K562 (cell line): ENCODE measurements at regions not wholly inside any gene's neighbourhood (a gene's known extent, or its start where the extent isn't known, plus 50 kb on each side); places are given as distances from the start of the nearest gene placed in this dataset.

ENCODE experiments used
- BRD9 ChIP-seq: fragments of 450-650 bp; IDR thresholded peaks from 2 replicates; pipeline ENCODE4 v1.6.1; 2018; ENCODE audit warnings: low read depth; ENCODE audit not compliant: partially characterized antibody
- DPF2 ChIP-seq: fragments of 450-650 bp; IDR thresholded peaks from 2 replicates; pipeline ENCODE4 v1.6.1; 2016
- FOXO4 ChIP-seq: fragments of 450-650 bp; formaldehyde crosslinking; IDR thresholded peaks from 2 replicates; pipeline ENCODE4 v1.4.0; 2020; ENCODE audit warnings: mild to moderate bottlenecking, moderate library complexity
- JUND ChIP-seq, 2 experiments: IDR thresholded peaks; 2 replicates in 1 of 2; 3 replicates in 1 of 2; pipeline ENCODE4 v1.6.1; 2011; ENCODE audit warnings: borderline replicate concordance in 2 of 2, low read depth in 2 of 2, low read length in 2 of 2, improper control_type of control experiment in 1 of 2, missing biosample characterization in 1 of 2, missing genetic modification characterization in 1 of 2, missing genetic modification reagents in 1 of 2
- PRDM10 ChIP-seq: fragments of 450-650 bp; IDR thresholded peaks from 2 replicates; pipeline ENCODE4 v1.6.1; 2018; ENCODE audit not compliant: partially characterized antibody
- PTRF ChIP-seq: fragments of 450-650 bp; IDR thresholded peaks from 2 replicates; pipeline ENCODE4 v1.6.1; 2016; ENCODE audit warnings: mild to moderate bottlenecking, missing genetic modification characterization, missing compliant biosample characterization
- SMARCB1 ChIP-seq: IDR thresholded peaks from 2 replicates; pipeline ENCODE4 v1.6.1; 2011; ENCODE audit warnings: improper control_type of control experiment, low read depth; ENCODE audit not compliant: insufficient read length
- TEAD4 ChIP-seq, 2 experiments: sonication (generic) in 1 of 2; formaldehyde crosslinking in 1 of 2; IDR thresholded peaks; 2 replicates each; pipeline versions ENCODE4 v1.6.1 to v1.8.0; 2012 to 2022; ENCODE audit warnings: borderline replicate concordance in 1 of 2, inconsistent platforms in 1 of 2, low read length in 1 of 2, mild to moderate bottlenecking in 1 of 2, missing genetic modification reagents in 1 of 2
- ZBTB40 ChIP-seq, 2 experiments: fragments of 450-650 bp in 1 of 2; sonication (generic) in 1 of 2; formaldehyde crosslinking in 1 of 2; IDR thresholded peaks; 2 replicates each; pipeline versions ENCODE4 v1.7.1 to v1.9.0; 2016 to 2022; ENCODE audit warnings: inconsistent platforms in 1 of 2, mild to moderate bottlenecking in 1 of 2, missing genetic modification reagents in 1 of 2
- ZNF121 ChIP-seq: sonication (generic); formaldehyde crosslinking; conservative IDR thresholded peaks from 2 replicates; pipeline ENCODE4 v1.8.0; 2022; ENCODE audit warnings: missing genetic modification reagents
- ZNF77 ChIP-seq: fragments of 250-450 bp; sonication (Bioruptor Pico); IDR thresholded peaks from 2 replicates; pipeline ENCODE4 v1.5.0; 2020
- ZNF785 ChIP-seq: fragments of 250-450 bp; sonication (Bioruptor Pico); IDR thresholded peaks from 2 replicates; pipeline ENCODE4 v1.4.0; 2020; ENCODE audit warnings: mild to moderate bottlenecking

- TF ChIP-seq PRDM10 = peak; percentile 68
- peak; percentile 72 for TF ChIP-seq BRD9
- TF ChIP-seq DPF2 = peak; percentile 96
- no peak for TF ChIP-seq ZNF121 (CRISPR knock-in tag)
- no peak for TF ChIP-seq ZNF77 (CRISPR knock-in tag)
- TF ChIP-seq ZNF785 (CRISPR knock-in tag) = no peak
- peak; percentile 79 for TF ChIP-seq TEAD4 (IDR thresholded peaks at IDR 0.05; ENCODE audit: low read length)
- TF ChIP-seq TEAD4 (CRISPR knock-in tag; IDR thresholded peaks at IDR 0.05; ENCODE audit: borderline replicate concordance) = no peak
- no peak for TF ChIP-seq FOXO4 (CRISPR knock-in tag)
- peak; percentile 37 for TF ChIP-seq SMARCB1
- no peak for TF ChIP-seq ZBTB40 (IDR thresholded peaks at IDR 0.05)
- no peak for TF ChIP-seq ZBTB40 (CRISPR knock-in tag; IDR thresholded peaks at IDR 0.05)
- peak; percentile 98 for TF ChIP-seq JUND (IDR thresholded peaks at IDR 0.05; ENCODE audit: borderline replicate concordance, low read depth, low read length)
- TF ChIP-seq JUND (tag; IDR thresholded peaks at IDR 0.05; ENCODE audit: borderline replicate concordance, low read depth, low read length) = peak; percentile 99
- no peak for TF ChIP-seq PTRF (tag)
These were observed 128.8 kb downstream of the ADSS2 start (continued) for GRCh38 chr1:244322791-244323521.
